HepG2 (cell line): ENCODE measurements at regions not wholly inside any gene's neighbourhood (a gene's known extent, or its start where the extent isn't known, plus 50 kb on each side); places are given as distances from the start of the nearest gene placed in this dataset.

Source experiments
- CC2D1A ChIP-seq: sonication (generic); formaldehyde crosslinking; IDR thresholded peaks from 2 replicates; pipeline ENCODE4 v1.8.1; 2023; ENCODE audit warnings: mild to moderate bottlenecking, missing genetic modification reagents
- GATAD2A ChIP-seq: IDR thresholded peaks from 2 replicates; pipeline ENCODE4 v1.6.1; 2016
- NR2F6 ChIP-seq, 2 experiments: IDR thresholded peaks; 2 replicates each; pipeline ENCODE4 v1.6.1; 2016; ENCODE audit warnings: antibody characterized with exemption in 1 of 2, mild to moderate bottlenecking in 1 of 2
- YY1 ChIP-seq: IDR thresholded peaks from 2 replicates; pipeline ENCODE4 v1.6.1; 2011; ENCODE audit warnings: low read length, low read depth, moderate library complexity, mild to moderate bottlenecking; ENCODE audit not compliant: insufficient read depth, insufficient replicate concordance
- ZNF20 ChIP-seq: sonication (generic); formaldehyde crosslinking; IDR thresholded peaks from 2 replicates; pipeline ENCODE4 v1.4.0; 2020; ENCODE audit warnings: mild to moderate bottlenecking, moderate library complexity, missing genetic modification reagents
- ZNF792 ChIP-seq: IDR thresholded peaks from 2 replicates; pipeline ENCODE4 v1.6.1; 2016
- TF ChIP-seq, protein P1 (sequence below): sonication (generic); formaldehyde crosslinking; IDR thresholded peaks from 2 replicates; pipeline ENCODE4 v1.4.0; 2020; ENCODE audit warnings: missing genetic modification reagents, borderline replicate concordance
- TF ChIP-seq, protein P2 (sequence below): sonication (generic); formaldehyde crosslinking; IDR thresholded peaks from 2 replicates; pipeline ENCODE4 v1.5.0; 2020; ENCODE audit warnings: mild to moderate bottlenecking, missing genetic modification reagents, moderate library complexity
- TF ChIP-seq, protein P3 (sequence below): IDR thresholded peaks from 2 replicates; pipeline ENCODE4 v1.6.1; 2016; ENCODE audit warnings: mild to moderate bottlenecking
- TF ChIP-seq, protein P4 (sequence below): sonication (generic); formaldehyde crosslinking; IDR thresholded peaks from 2 replicates; pipeline ENCODE4 v1.5.1; 2020; ENCODE audit warnings: missing genetic modification reagents, mild to moderate bottlenecking, borderline replicate concordance
- TF ChIP-seq, protein P5 (sequence below): sonication (generic); formaldehyde crosslinking; IDR thresholded peaks from 2 replicates; pipeline ENCODE4 v1.4.0; 2020; ENCODE audit warnings: missing genetic modification reagents
- TF ChIP-seq, protein P6 (sequence below): sonication (generic); formaldehyde crosslinking; IDR thresholded peaks from 2 replicates; pipeline ENCODE4 v1.4.0; 2020; ENCODE audit warnings: low read depth, mild to moderate bottlenecking, missing genetic modification reagents

DNA sequence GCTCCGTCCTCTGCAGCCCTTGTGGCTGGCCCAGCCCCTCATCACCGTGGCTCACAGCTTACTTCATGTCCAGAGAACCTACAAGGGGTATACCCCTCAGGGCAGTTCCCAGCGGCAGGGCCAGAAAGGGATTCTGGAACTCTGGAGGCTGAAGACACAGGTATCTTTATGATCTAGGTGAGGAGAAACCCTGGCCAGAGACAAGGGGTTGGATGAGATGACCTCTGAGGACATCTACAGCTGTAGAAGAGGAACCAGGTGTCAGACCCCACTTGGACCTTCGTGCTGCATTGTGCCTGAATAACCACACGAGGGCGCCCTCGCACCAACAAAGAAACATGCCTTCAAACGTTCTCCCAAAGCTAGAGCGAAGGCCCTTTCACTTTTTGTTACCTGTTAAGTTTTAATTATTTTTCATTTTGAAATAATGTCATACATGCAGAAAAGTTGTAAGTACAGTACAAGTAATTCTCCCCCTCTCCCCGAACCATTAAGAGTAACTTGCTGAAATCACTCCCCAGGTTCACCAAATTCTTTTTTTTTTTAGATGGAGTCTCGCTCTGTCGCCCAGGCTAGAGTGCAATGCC, 118.7 kb upstream of the SMAD3 start (continued):
- TF ChIP-seq, protein P1, sequence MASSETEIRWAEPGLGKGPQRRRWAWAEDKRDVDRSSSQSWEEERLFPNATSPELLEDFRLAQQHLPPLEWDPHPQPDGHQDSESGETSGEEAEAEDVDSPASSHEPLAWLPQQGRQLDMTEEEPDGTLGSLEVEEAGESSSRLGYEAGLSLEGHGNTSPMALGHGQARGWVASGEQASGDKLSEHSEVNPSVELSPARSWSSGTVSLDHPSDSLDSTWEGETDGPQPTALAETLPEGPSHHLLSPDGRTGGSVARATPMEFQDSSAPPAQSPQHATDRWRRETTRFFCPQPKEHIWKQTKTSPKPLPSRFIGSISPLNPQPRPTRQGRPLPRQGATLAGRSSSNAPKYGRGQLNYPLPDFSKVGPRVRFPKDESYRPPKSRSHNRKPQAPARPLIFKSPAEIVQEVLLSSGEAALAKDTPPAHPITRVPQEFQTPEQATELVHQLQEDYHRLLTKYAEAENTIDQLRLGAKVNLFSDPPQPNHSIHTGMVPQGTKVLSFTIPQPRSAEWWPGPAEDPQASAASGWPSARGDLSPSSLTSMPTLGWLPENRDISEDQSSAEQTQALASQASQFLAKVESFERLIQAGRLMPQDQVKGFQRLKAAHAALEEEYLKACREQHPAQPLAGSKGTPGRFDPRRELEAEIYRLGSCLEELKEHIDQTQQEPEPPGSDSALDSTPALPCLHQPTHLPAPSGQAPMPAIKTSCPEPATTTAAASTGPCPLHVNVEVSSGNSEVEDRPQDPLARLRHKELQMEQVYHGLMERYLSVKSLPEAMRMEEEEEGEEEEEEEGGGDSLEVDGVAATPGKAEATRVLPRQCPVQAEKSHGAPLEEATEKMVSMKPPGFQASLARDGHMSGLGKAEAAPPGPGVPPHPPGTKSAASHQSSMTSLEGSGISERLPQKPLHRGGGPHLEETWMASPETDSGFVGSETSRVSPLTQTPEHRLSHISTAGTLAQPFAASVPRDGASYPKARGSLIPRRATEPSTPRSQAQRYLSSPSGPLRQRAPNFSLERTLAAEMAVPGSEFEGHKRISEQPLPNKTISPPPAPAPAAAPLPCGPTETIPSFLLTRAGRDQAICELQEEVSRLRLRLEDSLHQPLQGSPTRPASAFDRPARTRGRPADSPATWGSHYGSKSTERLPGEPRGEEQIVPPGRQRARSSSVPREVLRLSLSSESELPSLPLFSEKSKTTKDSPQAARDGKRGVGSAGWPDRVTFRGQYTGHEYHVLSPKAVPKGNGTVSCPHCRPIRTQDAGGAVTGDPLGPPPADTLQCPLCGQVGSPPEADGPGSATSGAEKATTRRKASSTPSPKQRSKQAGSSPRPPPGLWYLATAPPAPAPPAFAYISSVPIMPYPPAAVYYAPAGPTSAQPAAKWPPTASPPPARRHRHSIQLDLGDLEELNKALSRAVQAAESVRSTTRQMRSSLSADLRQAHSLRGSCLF (CRISPR knock-in tag): no peak
- TF ChIP-seq GATAD2A (peak; percentile 42; the same call in 1 of the 2 replicates), CC2D1A (CRISPR knock-in tag) (no peak), YY1 (no peak), ZNF20 (CRISPR knock-in tag) (no peak), NR2F6 (IDR thresholded peaks at IDR 0.05) (no peak), NR2F6 (CRISPR knock-in tag; IDR thresholded peaks at IDR 0.05) (0 out of 2 replicates have a peak, but pooled peaks have one; percentile 24), ZNF792 (CRISPR knock-in tag) (no peak)
- TF ChIP-seq, protein P2, sequence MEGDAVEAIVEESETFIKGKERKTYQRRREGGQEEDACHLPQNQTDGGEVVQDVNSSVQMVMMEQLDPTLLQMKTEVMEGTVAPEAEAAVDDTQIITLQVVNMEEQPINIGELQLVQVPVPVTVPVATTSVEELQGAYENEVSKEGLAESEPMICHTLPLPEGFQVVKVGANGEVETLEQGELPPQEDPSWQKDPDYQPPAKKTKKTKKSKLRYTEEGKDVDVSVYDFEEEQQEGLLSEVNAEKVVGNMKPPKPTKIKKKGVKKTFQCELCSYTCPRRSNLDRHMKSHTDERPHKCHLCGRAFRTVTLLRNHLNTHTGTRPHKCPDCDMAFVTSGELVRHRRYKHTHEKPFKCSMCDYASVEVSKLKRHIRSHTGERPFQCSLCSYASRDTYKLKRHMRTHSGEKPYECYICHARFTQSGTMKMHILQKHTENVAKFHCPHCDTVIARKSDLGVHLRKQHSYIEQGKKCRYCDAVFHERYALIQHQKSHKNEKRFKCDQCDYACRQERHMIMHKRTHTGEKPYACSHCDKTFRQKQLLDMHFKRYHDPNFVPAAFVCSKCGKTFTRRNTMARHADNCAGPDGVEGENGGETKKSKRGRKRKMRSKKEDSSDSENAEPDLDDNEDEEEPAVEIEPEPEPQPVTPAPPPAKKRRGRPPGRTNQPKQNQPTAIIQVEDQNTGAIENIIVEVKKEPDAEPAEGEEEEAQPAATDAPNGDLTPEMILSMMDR: peak; percentile 93
- TF ChIP-seq, protein P3, sequence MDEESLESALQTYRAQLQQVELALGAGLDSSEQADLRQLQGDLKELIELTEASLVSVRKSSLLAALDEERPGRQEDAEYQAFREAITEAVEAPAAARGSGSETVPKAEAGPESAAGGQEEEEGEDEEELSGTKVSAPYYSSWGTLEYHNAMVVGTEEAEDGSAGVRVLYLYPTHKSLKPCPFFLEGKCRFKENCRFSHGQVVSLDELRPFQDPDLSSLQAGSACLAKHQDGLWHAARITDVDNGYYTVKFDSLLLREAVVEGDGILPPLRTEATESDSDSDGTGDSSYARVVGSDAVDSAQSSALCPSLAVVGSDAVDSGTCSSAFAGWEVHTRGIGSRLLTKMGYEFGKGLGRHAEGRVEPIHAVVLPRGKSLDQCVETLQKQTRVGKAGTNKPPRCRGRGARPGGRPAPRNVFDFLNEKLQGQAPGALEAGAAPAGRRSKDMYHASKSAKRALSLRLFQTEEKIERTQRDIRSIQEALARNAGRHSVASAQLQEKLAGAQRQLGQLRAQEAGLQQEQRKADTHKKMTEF (CRISPR knock-in tag): 0 out of 2 replicates have a peak, but pooled peaks have one; percentile 19
- TF ChIP-seq, protein P4, sequence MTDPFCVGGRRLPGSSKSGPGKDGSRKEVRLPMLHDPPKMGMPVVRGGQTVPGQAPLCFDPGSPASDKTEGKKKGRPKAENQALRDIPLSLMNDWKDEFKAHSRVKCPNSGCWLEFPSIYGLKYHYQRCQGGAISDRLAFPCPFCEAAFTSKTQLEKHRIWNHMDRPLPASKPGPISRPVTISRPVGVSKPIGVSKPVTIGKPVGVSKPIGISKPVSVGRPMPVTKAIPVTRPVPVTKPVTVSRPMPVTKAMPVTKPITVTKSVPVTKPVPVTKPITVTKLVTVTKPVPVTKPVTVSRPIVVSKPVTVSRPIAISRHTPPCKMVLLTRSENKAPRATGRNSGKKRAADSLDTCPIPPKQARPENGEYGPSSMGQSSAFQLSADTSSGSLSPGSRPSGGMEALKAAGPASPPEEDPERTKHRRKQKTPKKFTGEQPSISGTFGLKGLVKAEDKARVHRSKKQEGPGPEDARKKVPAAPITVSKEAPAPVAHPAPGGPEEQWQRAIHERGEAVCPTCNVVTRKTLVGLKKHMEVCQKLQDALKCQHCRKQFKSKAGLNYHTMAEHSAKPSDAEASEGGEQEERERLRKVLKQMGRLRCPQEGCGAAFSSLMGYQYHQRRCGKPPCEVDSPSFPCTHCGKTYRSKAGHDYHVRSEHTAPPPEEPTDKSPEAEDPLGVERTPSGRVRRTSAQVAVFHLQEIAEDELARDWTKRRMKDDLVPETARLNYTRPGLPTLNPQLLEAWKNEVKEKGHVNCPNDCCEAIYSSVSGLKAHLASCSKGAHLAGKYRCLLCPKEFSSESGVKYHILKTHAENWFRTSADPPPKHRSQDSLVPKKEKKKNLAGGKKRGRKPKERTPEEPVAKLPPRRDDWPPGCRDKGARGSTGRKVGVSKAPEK (CRISPR knock-in tag): no peak
- TF ChIP-seq, protein P5, sequence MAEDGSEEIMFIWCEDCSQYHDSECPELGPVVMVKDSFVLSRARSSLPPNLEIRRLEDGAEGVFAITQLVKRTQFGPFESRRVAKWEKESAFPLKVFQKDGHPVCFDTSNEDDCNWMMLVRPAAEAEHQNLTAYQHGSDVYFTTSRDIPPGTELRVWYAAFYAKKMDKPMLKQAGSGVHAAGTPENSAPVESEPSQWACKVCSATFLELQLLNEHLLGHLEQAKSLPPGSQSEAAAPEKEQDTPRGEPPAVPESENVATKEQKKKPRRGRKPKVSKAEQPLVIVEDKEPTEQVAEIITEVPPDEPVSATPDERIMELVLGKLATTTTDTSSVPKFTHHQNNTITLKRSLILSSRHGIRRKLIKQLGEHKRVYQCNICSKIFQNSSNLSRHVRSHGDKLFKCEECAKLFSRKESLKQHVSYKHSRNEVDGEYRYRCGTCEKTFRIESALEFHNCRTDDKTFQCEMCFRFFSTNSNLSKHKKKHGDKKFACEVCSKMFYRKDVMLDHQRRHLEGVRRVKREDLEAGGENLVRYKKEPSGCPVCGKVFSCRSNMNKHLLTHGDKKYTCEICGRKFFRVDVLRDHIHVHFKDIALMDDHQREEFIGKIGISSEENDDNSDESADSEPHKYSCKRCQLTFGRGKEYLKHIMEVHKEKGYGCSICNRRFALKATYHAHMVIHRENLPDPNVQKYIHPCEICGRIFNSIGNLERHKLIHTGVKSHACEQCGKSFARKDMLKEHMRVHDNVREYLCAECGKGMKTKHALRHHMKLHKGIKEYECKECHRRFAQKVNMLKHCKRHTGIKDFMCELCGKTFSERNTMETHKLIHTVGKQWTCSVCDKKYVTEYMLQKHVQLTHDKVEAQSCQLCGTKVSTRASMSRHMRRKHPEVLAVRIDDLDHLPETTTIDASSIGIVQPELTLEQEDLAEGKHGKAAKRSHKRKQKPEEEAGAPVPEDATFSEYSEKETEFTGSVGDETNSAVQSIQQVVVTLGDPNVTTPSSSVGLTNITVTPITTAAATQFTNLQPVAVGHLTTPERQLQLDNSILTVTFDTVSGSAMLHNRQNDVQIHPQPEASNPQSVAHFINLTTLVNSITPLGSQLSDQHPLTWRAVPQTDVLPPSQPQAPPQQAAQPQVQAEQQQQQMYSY (CRISPR knock-in tag): no peak
- TF ChIP-seq, protein P6, sequence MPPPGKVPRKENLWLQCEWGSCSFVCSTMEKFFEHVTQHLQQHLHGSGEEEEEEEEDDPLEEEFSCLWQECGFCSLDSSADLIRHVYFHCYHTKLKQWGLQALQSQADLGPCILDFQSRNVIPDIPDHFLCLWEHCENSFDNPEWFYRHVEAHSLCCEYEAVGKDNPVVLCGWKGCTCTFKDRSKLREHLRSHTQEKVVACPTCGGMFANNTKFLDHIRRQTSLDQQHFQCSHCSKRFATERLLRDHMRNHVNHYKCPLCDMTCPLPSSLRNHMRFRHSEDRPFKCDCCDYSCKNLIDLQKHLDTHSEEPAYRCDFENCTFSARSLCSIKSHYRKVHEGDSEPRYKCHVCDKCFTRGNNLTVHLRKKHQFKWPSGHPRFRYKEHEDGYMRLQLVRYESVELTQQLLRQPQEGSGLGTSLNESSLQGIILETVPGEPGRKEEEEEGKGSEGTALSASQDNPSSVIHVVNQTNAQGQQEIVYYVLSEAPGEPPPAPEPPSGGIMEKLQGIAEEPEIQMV (CRISPR knock-in tag): no peak
